IgD-negative memory B cell (primary cell): ENCODE measurements at regions not wholly inside any gene's neighbourhood (a gene's known extent, or its start where the extent isn't known, plus 50 kb on each side); places are given as distances from the start of the nearest gene placed in this dataset.

Source experiments
- H3K27ac Mint-ChIP-seq, 3 donors: one replicate each; pipeline ENCODE4 v1.8.0; 2020 to 2022; ENCODE audit warnings: mild to moderate bottlenecking in 3 of 3, mixed read lengths in 3 of 3, moderate library complexity in 1 of 3
- H3K27me3 Mint-ChIP-seq: one replicate; pipeline ENCODE4 v1.8.0; 2021; ENCODE audit warnings: mixed read lengths
- H3K36me3 Mint-ChIP-seq: one replicate; pipeline ENCODE4 v1.8.0; 2020; ENCODE audit warnings: mild to moderate bottlenecking, mixed read lengths
- H3K4me1 Mint-ChIP-seq, 3 donors: one replicate each; pipeline ENCODE4 v1.8.0; 2020 to 2022; ENCODE audit warnings: mixed read lengths in 3 of 3, mild to moderate bottlenecking in 1 of 3
- H3K4me3 Mint-ChIP-seq, 4 donors: one replicate each; pipeline ENCODE4 v1.8.0; 2020 to 2022; ENCODE audit warnings: mild to moderate bottlenecking in 4 of 4, mixed read lengths in 4 of 4, moderate library complexity in 3 of 4
- H3K9me3 Mint-ChIP-seq, 3 donors: one replicate each; pipeline ENCODE4 v1.8.0; 2020 to 2021; ENCODE audit warnings: mixed read lengths in 3 of 3, mild to moderate bottlenecking in 1 of 3

GRCh38 chr6:1113916-1114540, 197.9 kb upstream of the FOXQ1 start:
- Mint-ChIP-seq H3K9me3 (no peaks in the 10 kb centered on the region), H3K27ac (peak overlapping the region in 1 of 3 donors; percentile 3), H3K4me1 (no peaks in the 10 kb centered on the region), H3K4me3 (no peak overlapping the region), H3K27me3 (no peaks in the 10 kb centered on the region), H3K36me3 (peaks cover 2% of the 10 kb centered on the region)

DNA sequence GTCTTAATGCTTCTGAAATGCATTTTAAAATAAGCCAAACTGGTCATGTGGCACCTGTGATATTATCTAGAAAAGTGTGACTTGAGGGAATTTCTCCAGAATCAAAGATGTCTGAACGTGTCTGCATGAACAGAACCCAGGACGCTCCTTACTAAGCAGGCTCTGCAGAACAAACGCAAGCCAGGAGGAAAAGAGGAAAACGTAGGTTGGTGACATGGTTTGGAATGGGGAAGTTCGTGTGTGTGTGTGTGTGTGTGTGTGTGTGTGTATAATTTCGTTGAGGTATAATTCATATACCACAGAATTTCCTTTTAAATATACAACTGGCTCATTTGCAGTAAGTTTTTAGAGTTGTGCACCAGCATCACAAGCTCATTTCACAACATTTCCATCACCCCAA, 200.5 kb upstream of the FOXQ1 start:
- Mint-ChIP-seq H3K27ac (no peak overlapping the region), H3K4me3 (no peak overlapping the region), H3K9me3 (peaks cover 2 to 8% (median 2%) of the 10 kb centered on the region in 3 donors), H3K27me3 (no peaks in the 10 kb centered on the region), H3K4me1 (no peaks in the 10 kb centered on the region), H3K36me3 (peaks cover 4% of the 10 kb centered on the region)

GRCh38 chr6:1110941-1111349, 201.0 kb upstream of the FOXQ1 start:
- H3K4me1 Mint-ChIP-seq: no peaks in the 10 kb centered on the region
- H3K27ac Mint-ChIP-seq: no peak overlapping the region
- H3K4me3 Mint-ChIP-seq: no peak overlapping the region
- peaks cover 4% of the 10 kb centered on the region for H3K36me3 Mint-ChIP-seq
- no peaks in the 10 kb centered on the region for H3K27me3 Mint-ChIP-seq
- peaks cover 2 to 10% (median 2%) of the 10 kb centered on the region in 3 donors for H3K9me3 Mint-ChIP-seq

DNA sequence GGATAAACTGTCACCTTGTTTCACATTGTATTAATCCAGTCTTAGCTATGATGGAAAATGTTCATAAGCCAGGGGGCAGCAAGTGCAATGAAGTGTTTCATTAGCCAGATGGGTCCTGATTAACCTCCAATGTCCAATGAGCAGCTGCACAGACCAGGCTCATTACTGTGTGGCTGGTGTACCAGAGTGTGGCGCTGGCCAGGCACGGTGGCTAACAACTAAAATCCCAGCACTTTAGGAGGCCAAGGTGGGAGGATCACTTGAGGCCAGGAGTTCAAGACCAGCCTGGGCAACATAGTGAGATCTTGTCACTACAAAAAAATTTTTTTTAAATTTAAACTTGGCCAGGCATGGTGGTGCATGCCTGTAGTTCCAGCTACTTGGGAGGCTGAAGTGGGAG, 201.7 kb upstream of the FOXQ1 start:
- Mint-ChIP-seq H3K4me1 (no peaks in the 10 kb centered on the region), H3K27me3 (no peaks in the 10 kb centered on the region), H3K9me3 (peaks cover 2 to 10% (median 2%) of the 10 kb centered on the region in 3 donors), H3K27ac (no peak overlapping the region), H3K4me3 (no peak overlapping the region), H3K36me3 (peaks cover 4% of the 10 kb centered on the region)

DNA sequence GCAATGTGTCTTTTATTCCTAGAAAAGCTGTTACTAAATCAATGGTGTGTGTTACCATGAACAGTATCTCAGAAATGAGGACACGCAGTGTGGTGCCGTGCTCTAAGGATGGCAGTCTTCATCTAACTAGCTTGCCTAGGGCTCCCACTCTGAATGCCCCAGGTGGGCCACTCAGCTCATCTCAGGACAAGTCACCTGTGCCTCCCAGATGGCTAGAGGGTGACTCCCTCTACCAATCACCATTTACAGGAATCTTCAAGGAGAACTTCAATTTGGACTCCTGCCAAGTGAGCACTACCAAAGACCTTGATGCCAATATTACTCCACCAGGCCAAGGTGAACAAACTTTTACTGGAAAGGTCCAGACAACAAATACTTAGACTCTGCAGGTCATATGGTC, 202.8 kb upstream of the FOXQ1 start:
- Mint-ChIP-seq H3K27ac (no peak overlapping the region), H3K4me1 (no peaks in the 10 kb centered on the region), H3K4me3 (no peak overlapping the region), H3K27me3 (no peaks in the 10 kb centered on the region), H3K9me3 (peaks cover 2 to 10% (median 2%) of the 10 kb centered on the region in 3 donors), H3K36me3 (peaks cover 4% of the 10 kb centered on the region)

DNA sequence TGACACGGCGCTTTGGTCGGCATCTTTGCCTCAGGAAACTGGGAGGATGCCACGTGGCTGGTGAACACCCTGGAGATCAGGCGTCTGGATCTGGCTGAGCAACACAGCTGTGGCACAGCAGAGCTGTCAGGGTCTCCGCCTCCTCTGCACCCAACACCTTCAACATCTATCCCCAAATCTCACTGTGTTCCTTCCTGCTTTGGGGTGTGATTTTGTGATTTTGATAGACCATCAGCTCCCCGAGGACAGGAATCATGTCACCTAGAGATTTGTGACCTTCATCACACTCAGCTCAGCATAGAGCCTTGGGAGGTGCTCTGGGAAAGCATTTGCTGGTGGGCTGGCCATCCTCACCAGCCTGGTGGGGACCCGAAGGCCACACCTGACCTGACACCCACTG, 203.7 kb upstream of the FOXQ1 start:
- H3K27me3 Mint-ChIP-seq: no peaks in the 10 kb centered on the region
- peaks cover 2 to 10% (median 2%) of the 10 kb centered on the region in 3 donors for H3K9me3 Mint-ChIP-seq
- H3K4me3 Mint-ChIP-seq: no peak overlapping the region
- H3K27ac Mint-ChIP-seq: no peak overlapping the region
- H3K36me3 Mint-ChIP-seq: peaks cover 4% of the 10 kb centered on the region
- H3K4me1 Mint-ChIP-seq: no peaks in the 10 kb centered on the region

DNA sequence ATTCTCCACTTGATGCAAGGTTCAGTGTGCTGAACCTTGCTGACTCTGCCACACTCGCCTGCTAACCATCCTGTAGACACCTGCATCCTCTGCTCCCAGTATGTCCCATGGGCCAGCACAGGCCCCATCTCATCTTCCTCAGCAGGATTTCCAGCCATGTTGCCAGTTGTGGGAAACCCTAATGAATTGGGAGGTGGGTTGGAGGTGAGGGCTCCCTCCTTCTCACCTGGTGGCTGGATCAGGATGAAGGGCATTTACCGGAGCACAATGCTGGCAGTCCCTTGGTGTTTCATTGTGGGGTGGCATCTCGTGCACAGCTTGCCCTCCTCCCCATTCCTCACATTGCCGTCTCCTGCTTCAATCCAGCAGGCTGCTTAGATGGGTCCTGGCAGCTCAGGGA, 204.3 kb upstream of the FOXQ1 start:
- peaks cover 2% of the 10 kb centered on the region for H3K27me3 Mint-ChIP-seq
- H3K4me1 Mint-ChIP-seq: no peaks in the 10 kb centered on the region
- no peak overlapping the region for H3K27ac Mint-ChIP-seq

DNA sequence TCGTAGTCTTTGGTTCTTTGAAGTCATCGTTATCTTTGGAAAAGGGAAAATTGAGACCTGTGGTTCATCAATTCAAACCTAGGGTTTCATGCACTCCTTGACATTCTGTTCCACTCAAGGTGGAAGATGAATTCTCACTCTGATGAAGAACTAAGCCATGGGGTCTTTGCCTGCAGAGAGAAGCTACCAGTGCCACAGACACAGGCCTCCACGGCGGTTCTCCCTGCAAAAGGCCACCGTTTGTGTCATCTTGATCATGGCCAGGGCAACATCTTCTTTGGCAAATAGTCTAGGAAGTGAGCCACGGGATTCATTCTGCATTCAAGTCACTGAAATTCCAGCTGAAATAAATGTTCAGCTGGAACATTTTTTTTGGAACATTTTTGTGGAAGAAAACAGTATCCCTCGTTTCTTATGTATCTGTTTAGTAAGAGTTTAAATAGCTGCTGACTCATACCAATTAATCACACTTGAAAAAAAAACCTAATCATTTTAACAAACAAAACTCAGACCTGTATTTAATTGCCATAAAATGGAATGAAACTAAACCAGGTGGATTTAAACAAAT, 206.0 kb upstream of the FOXQ1 start:
- H3K27me3 Mint-ChIP-seq: peaks cover 5% of the 10 kb centered on the region
- peaks cover 2 to 10% (median 2%) of the 10 kb centered on the region in 3 donors for H3K9me3 Mint-ChIP-seq
- H3K36me3 Mint-ChIP-seq: peaks cover 2% of the 10 kb centered on the region
- H3K4me1 Mint-ChIP-seq: no peaks in the 10 kb centered on the region
- no peak overlapping the region for H3K27ac Mint-ChIP-seq
- no peak overlapping the region for H3K4me3 Mint-ChIP-seq

More for the DNA sequence above, 204.3 kb upstream of the FOXQ1 start:
- Mint-ChIP-seq H3K4me3 (no peak overlapping the region), H3K36me3 (peaks cover 2% of the 10 kb centered on the region), H3K9me3 (peaks cover 2 to 10% (median 2%) of the 10 kb centered on the region in 3 donors)

DNA sequence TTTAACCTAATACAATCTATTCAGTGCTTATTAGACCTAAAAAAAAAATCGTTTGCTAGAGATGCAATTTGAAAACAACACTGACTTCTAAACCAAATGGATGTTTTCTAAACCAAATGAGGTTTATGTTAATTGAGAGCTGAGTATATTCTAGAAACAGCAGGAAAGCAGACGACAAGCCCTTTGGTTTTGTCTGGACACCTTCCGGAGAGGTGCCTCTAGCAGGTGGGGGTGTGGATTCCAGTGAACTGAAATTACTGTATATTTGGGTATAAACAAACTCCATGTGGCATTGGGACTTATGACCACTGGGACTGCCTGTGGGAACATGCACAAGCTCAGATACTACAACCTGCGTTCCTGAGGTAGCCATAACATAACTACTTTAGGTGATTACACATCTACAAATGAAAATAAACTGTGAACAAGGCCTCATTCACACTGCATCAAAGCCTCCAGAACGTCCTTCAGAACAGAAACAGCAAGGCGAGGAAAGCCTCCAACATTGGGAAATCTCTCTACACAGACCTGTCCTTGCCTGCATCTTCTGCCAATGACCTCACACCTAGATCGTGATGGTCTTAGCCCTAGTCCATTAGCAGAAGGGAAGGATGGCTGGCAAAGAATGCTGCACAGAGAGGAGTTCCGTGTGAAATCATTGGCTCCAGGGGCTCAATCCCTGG, 206.8 kb upstream of the FOXQ1 start:
- Mint-ChIP-seq H3K36me3 (peaks cover 2% of the 10 kb centered on the region), H3K4me3 (no peak overlapping the region), H3K27me3 (peaks cover 7% of the 10 kb centered on the region), H3K4me1 (no peaks in the 10 kb centered on the region), H3K9me3 (peaks cover 2 to 10% (median 2%) of the 10 kb centered on the region in 3 donors), H3K27ac (no peak overlapping the region)

GRCh38 chr6:1103945-1104623, 207.8 kb upstream of the FOXQ1 start:
- Mint-ChIP-seq H3K27me3 (peaks cover 11% of the 10 kb centered on the region), H3K4me3 (no peak overlapping the region), H3K27ac (no peak overlapping the region), H3K9me3 (peaks cover 2 to 10% (median 2%) of the 10 kb centered on the region in 3 donors), H3K36me3 (peaks cover 2% of the 10 kb centered on the region), H3K4me1 (no peaks in the 10 kb centered on the region)

DNA sequence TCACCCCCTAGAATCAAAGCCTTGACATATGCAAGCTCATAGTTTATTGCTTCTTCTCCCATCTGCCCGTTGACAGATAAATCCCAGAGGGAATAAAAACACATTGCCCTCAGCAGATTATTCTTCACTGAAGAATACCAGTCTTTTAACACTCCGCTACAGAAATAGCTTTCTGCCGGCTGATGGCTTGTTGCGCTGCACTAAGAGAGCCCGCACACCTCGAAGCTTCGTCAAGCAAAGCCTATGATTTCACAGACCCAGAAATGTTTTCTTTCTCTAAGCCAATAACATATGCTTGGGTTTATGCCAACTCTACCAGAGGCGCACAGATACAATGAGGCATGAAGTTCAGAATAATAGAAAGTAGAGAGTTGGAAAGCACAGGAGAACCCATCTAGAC, 208.9 kb upstream of the FOXQ1 start:
- Mint-ChIP-seq H3K4me1 (no peaks in the 10 kb centered on the region), H3K4me3 (no peak overlapping the region), H3K36me3 (peaks cover 2% of the 10 kb centered on the region), H3K9me3 (peaks cover 0 to 10% (median 2%) of the 10 kb centered on the region in 3 donors), H3K27ac (no peak overlapping the region), H3K27me3 (peaks cover 12% of the 10 kb centered on the region)

DNA sequence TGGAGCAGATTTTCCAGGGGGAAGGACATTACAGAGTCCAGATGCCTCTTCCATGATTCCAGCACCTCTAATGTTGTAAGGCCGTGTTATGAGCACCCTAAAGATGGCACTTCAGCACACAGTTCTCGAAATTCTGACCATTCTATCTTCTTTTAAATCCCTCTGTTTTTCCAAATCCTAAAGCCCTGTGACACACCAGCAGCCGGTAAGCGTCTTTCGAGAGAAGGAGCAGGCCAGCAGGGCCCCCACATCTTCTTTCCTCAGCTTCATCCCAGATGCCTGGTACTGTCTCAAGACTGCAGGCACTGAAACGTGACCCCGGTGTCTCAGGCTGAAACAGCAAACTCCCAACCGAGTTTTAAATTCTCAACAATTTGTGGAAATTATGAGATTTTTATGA, 211.6 kb upstream of the FOXQ1 start:
- no peaks in the 10 kb centered on the region for H3K4me1 Mint-ChIP-seq
- no peak overlapping the region for H3K27ac Mint-ChIP-seq
- H3K4me3 Mint-ChIP-seq: no peak overlapping the region
- no peaks in the 10 kb centered on the region for H3K36me3 Mint-ChIP-seq
- peaks cover 0 to 4% (median 0%) of the 10 kb centered on the region in 3 donors for H3K9me3 Mint-ChIP-seq
- H3K27me3 Mint-ChIP-seq: peaks cover 12% of the 10 kb centered on the region

GRCh38 chr6:1099264-1099663, 212.6 kb upstream of the FOXQ1 start:
- no peak overlapping the region for H3K4me3 Mint-ChIP-seq
- H3K4me1 Mint-ChIP-seq: no peaks in the 10 kb centered on the region
- H3K27me3 Mint-ChIP-seq: peaks cover 15% of the 10 kb centered on the region
- peaks cover 0 to 4% (median 0%) of the 10 kb centered on the region in 3 donors for H3K9me3 Mint-ChIP-seq
- H3K36me3 Mint-ChIP-seq: no peaks in the 10 kb centered on the region
- H3K27ac Mint-ChIP-seq: no peak overlapping the region

- peak overlapping the region in 1 of 3 donors; percentile 4 for H3K27ac Mint-ChIP-seq
- peaks cover 0 to 4% (median 0%) of the 10 kb centered on the region in 3 donors for H3K9me3 Mint-ChIP-seq
- H3K4me1 Mint-ChIP-seq: no peaks in the 10 kb centered on the region
- no peaks in the 10 kb centered on the region for H3K36me3 Mint-ChIP-seq
- no peak overlapping the region for H3K4me3 Mint-ChIP-seq
- peaks cover 13% of the 10 kb centered on the region for H3K27me3 Mint-ChIP-seq
Measured at GRCh38 chr6:1096967-1097765, 214.7 kb upstream of the FOXQ1 start.
